ENCODE measurements at regions not wholly inside any gene's neighbourhood (a gene's known extent, or its start where the extent isn't known, plus 50 kb on each side); places are given as distances from the start of the nearest gene placed in this dataset.

DNA sequence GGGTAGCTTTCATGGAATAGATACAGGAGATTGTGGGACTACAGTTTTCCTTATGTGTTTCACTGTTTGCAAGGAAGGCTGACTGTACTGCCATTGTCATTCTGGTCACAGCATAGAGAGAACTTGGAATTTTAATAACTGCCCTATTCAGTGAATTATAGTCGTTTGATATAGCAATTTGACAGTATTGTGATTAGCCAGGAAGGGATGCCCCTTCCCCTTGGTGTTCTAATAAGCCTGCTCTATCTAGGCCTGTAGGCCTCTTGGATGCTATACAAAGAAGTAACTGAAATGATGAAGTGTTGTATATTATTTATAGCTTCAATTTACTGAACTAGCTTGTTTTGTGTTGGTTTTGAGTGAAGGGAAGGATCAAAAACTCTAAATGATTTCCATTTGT lies 528.6 kb upstream of the CDH2 start:
- DNase-seq (ENCODE audit: extremely low spot score) = no peak
- WGBS = 58% methylated on average over 1 of the region's 1 CpG
- Histone ChIP-seq H3K36me3 (ENCODE audit: insufficient read depth) (no peaks in the 10 kb centered on the region), H3K27ac (ENCODE audit: low read depth) (no peak overlapping the region), H3K4me1 (ENCODE audit: insufficient read depth) (no peaks in the 10 kb centered on the region), H3K4me3 (ENCODE audit: low read depth, low read length) (no peak overlapping the region)

DNA sequence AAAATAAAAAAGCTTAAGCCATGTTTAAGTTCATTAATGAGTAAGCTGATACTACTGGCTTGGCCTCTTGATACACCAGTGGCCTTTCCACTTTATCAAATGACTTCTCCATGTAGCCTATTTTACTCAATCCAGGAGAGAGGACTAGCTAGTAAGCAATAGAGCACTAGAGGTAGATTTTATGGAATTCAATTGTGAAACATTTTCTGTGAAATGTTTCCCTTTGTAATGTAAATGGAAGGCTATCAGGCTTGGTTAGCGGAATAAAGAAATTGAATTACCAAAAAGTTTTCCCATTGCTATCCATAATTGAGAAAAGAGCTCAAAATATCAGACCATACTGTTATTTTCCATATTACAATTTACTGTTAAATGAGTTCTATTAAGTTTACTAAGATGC lies 515.4 kb upstream of the CDH2 start:
- Histone ChIP-seq H3K4me3 (ENCODE audit: low read depth, low read length) (no peak overlapping the region), H3K36me3 (ENCODE audit: insufficient read depth) (no peaks in the 10 kb centered on the region), H3K4me1 (ENCODE audit: insufficient read depth) (no peaks in the 10 kb centered on the region), H3K27ac (ENCODE audit: low read depth) (no peak overlapping the region)
- 100% methylated on average over 1 of the region's 1 CpG for WGBS
- no peak for DNase-seq (ENCODE audit: extremely low spot score)

DNA sequence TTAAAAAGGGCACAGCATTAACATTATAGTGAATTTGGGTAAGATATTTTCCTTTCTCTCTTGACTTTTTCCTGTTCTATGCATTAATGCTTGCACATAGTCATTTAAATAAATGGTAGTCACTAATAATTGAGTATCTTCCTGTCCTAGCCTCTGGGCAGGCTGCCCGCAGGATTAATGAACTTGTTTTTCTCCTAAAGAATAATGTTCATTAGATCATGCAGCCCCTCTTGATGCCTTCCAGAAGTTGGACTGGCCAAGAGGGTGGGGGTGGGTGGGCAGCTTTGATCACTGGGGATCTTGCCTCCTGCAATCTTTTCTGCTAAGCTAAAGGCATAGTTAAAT lies 514.5 kb upstream of the CDH2 start:
- no peaks in the 10 kb centered on the region for H3K4me1 ChIP-seq (ENCODE audit: insufficient read depth)

DNA sequence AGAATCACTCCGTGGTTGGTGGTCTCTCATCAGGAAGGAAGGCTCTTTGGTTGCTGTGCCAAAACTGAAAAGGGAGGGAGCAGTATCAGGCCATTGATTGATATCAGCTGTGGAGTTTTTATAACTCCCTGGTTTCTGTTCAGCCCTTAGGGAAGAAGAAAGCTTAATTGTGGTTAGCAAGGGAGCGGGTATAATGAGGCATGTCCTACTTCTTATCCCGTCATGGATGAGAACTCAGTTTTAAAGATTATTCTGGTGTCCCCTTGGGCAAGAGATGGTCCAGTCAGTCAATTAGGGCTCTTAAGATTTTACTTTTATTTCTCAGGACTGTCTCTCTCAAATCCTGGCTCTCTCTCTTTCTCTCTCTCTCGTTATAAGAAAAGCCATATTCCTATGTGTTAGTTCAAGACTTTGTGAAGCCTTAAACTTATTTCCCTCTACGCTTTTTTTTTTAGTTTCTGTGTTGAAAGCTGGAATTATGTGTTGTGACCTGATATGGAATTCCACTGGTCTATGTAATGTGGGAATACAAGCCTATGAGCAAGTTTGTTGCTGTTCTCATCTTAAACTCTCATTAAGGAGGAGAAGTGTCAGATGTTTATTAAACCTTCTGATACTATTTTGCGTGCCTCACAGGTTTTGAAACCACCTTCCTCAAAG lies 514.0 kb upstream of the CDH2 start:
- no peak for DNase-seq (ENCODE audit: extremely low spot score)
- no peak overlapping the region for H3K27ac ChIP-seq (ENCODE audit: low read depth)
- H3K4me3 ChIP-seq (ENCODE audit: low read depth, low read length) = no peak overlapping the region
- WGBS = 75% methylated on average over 6 of the region's 6 CpGs
- H3K4me1 ChIP-seq (ENCODE audit: insufficient read depth) = no peaks in the 10 kb centered on the region
- H3K36me3 ChIP-seq (ENCODE audit: insufficient read depth) = no peaks in the 10 kb centered on the region

More for the DNA sequence above, 514.5 kb upstream of the CDH2 start:
- 84% methylated on average over 1 of the region's 1 CpG for WGBS
- DNase-seq (ENCODE audit: extremely low spot score) = no peak
- no peak overlapping the region for H3K27ac ChIP-seq (ENCODE audit: low read depth)
- no peaks in the 10 kb centered on the region for H3K36me3 ChIP-seq (ENCODE audit: insufficient read depth)
- H3K4me3 ChIP-seq (ENCODE audit: low read depth, low read length) = no peak overlapping the region

DNA sequence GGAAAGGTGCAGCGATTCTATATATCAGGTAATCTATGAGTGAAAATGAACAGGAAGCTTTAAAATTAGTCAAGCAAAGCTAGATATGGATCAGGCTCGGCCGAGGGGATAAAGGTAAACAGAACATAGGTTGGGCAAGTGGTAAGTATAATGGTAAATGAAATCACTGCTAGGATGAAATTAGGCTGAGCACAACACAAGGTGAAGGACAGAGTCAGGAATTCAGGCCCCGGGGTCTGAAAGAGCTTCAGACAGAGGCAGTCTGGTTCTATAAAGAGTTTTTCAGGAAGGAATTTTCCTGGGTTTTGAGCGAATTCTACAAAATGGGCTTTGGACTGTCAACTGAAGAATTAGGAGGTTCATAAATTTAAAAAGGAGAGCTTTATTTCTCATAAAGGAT lies 513.2 kb upstream of the CDH2 start:
- no peak overlapping the region for H3K27ac ChIP-seq (ENCODE audit: low read depth)
- H3K4me1 ChIP-seq (ENCODE audit: insufficient read depth) = no peaks in the 10 kb centered on the region
- no peak overlapping the region for H3K4me3 ChIP-seq (ENCODE audit: low read depth, low read length)
- DNase-seq (ENCODE audit: extremely low spot score) = no peak
- no peaks in the 10 kb centered on the region for H3K36me3 ChIP-seq (ENCODE audit: insufficient read depth)
- 43% methylated on average over 5 of the region's 5 CpGs for WGBS

DNA sequence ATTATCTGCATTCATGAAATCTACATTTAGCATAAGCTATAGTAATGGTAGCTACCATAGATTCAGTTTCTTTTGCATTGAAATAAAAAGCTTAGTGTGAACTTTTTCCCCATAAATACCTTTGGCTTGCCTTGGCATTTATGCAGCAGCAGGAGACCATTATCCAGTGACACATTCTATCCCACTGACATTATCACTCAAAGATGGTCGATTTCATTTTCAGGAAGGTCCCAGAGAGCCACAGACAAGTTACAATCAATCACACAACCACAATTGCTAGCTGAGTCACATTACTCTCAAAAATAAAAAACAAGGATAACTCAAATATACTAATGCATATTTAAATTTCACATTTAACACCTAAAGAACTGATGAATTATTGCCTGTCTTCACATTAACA lies 512.7 kb upstream of the CDH2 start:
- DNase-seq (ENCODE audit: extremely low spot score) = no peak
- Histone ChIP-seq H3K4me3 (ENCODE audit: low read depth, low read length) (no peak overlapping the region), H3K36me3 (ENCODE audit: insufficient read depth) (no peaks in the 10 kb centered on the region), H3K4me1 (ENCODE audit: insufficient read depth) (no peaks in the 10 kb centered on the region), H3K27ac (ENCODE audit: low read depth) (no peak overlapping the region)
- 10% methylated on average over 1 of the region's 1 CpG for WGBS

DNA sequence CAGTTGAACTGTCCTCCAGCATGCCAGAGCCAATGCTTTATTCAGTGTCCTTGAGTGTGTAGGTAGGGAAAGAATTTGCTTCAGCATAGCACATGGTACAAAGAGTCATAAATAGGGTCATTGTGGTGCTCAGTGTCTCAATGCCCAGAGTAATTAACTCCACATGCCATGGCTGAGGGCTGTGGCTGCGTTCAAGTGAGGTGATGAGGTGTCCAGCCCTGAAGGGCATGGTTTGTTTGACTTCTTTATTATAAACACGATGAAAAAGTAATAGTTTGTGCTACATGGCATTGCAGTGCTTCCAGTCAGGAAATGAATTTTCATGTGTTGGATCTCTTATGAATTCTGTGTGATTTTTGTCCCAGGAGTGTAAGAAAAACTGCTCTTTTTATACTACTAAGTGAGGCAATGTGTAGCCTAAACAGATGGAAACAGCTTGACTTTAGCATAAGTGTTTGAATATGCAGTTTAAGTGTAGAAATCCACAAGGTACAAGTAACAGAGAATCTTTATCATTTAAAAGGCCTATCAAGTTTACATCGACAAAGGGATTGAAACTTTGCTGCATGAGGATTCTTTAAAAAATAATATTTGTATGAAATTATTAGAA lies 507.9 kb upstream of the CDH2 start:
- DNase-seq (ENCODE audit: extremely low spot score) = no peak
- Histone ChIP-seq H3K4me1 (ENCODE audit: insufficient read depth) (no peaks in the 10 kb centered on the region), H3K36me3 (ENCODE audit: insufficient read depth) (no peaks in the 10 kb centered on the region), H3K4me3 (ENCODE audit: low read depth, low read length) (no peak overlapping the region), H3K27ac (ENCODE audit: low read depth) (no peak overlapping the region)
- 53% methylated on average over 3 of the region's 3 CpGs for WGBS

DNA sequence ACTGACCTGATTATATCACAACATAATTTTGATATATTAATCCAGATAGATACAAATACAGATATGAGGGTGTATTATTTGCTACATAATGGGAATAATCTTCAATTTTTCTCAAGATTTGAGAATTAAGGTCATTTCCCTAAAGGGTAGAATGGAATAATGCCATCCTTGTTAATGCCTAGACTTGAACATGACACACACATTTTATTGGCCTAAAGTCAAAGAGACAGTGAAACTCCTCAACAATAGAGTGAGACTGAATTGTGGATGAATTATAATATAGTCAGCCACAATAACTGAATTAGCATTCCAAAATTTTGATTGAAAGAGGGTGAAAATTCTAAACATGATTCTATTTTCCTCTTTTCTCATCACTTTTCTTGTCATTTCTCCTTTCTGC lies 506.0 kb upstream of the CDH2 start:
- no peak overlapping the region for H3K4me3 ChIP-seq (ENCODE audit: low read depth, low read length)
- H3K27ac ChIP-seq (ENCODE audit: low read depth) = no peak overlapping the region
- H3K4me1 ChIP-seq (ENCODE audit: insufficient read depth) = no peaks in the 10 kb centered on the region
- no peaks in the 10 kb centered on the region for H3K36me3 ChIP-seq (ENCODE audit: insufficient read depth)
- DNase-seq (ENCODE audit: extremely low spot score) = no peak

DNA sequence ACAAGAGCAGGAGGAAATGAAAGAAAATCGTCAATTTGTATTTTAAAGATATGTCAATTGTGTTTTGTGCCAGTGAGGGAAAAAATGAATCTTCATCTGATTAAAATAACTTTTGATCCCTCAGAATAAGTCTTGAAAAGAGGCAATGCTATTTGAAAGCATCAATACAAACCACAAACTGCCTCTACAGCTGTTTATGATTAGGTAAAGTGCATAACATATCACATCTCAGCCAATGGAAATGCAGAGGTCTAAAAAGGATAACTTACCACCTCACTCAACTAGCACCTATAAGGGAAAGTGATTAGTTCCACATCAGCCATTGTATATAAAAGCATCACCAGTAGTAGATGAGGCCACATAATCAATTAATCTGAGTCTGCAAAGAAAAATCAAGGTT lies 492.2 kb upstream of the CDH2 start:
- H3K27ac ChIP-seq (ENCODE audit: low read depth) = no peak overlapping the region
- H3K36me3 ChIP-seq (ENCODE audit: insufficient read depth) = no peaks in the 10 kb centered on the region
- DNase-seq (ENCODE audit: extremely low spot score) = no peak
- WGBS = 74% methylated on average over 1 of the region's 1 CpG
- H3K4me1 ChIP-seq (ENCODE audit: insufficient read depth) = no peaks in the 10 kb centered on the region
- H3K4me3 ChIP-seq (ENCODE audit: low read depth, low read length) = no peak overlapping the region

DNA sequence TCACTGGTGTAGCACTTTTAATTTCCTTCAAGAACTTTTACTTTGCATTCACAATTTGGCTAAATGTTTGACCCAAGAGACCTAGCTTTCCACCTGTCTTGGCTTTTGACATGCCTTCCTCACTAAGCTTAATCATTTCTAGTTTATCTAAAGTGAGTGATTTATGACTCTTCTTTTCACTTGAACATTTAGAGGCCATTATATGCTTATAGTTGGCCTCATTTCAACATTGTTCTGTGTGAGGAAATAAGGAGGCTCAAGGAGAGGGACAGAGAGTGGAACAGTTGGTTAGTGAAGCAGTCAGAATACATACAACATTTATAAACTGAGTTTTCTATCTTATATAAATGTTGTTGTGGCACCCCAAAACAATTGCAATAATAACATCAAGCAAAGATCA lies 489.3 kb upstream of the CDH2 start:
- H3K36me3 ChIP-seq (ENCODE audit: insufficient read depth) = no peaks in the 10 kb centered on the region
- DNase-seq (ENCODE audit: extremely low spot score) = no peak
- no peaks in the 10 kb centered on the region for H3K4me1 ChIP-seq (ENCODE audit: insufficient read depth)
- H3K27ac ChIP-seq (ENCODE audit: low read depth) = no peak overlapping the region
- H3K4me3 ChIP-seq (ENCODE audit: low read depth, low read length) = no peak overlapping the region

DNA sequence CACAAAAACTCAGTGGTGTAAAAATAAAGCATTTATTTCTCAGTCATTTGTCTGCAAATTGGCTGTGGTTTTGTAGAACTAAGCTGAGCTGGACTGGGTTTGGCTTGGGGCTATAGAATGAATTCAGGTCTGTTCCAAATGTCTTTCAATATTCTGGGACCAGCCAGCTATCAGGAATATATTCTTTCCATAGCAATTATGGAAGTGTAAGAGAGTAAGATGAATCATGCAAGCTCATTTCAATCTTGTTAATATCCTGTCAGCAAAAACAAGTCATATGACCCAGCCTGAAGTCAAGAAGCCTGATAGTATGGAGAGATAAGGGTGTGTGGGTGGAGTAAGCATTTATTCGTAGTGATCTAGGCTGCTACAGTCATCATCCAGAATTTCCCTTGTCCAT lies 481.0 kb upstream of the CDH2 start:
- Histone ChIP-seq H3K4me1 (ENCODE audit: insufficient read depth) (no peaks in the 10 kb centered on the region), H3K36me3 (ENCODE audit: insufficient read depth) (no peaks in the 10 kb centered on the region), H3K27ac (ENCODE audit: low read depth) (no peak overlapping the region), H3K4me3 (ENCODE audit: low read depth, low read length) (no peak overlapping the region)
- DNase-seq (ENCODE audit: extremely low spot score) = no peak
- WGBS = 38% methylated on average over 1 of the region's 1 CpG

DNA sequence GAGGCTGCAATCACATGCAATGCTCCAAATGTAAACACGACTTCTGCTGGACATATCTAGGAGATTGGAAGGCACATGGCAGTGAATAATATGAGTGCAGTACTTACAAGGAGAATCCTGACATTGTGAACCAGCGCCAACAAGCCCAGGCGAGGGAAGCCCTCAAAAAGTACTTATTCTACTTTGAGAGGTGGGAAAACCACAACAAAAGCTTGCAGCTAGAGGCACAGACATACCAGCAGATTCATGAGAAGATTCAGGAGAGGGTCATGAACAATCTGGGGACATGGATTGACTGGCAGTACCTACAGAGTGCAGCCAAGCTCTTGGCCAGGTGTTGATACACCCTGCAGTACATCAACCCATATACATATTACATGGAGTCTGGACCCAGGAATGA lies 475.7 kb upstream of the CDH2 start:
- WGBS = 84% methylated on average over 3 of the region's 3 CpGs
- no peak overlapping the region for H3K27ac ChIP-seq (ENCODE audit: low read depth)
- no peaks in the 10 kb centered on the region for H3K4me1 ChIP-seq (ENCODE audit: insufficient read depth)
- no peak for DNase-seq (ENCODE audit: extremely low spot score)
- H3K4me3 ChIP-seq (ENCODE audit: low read depth, low read length) = no peak overlapping the region
- no peaks in the 10 kb centered on the region for H3K36me3 ChIP-seq (ENCODE audit: insufficient read depth)

DNA sequence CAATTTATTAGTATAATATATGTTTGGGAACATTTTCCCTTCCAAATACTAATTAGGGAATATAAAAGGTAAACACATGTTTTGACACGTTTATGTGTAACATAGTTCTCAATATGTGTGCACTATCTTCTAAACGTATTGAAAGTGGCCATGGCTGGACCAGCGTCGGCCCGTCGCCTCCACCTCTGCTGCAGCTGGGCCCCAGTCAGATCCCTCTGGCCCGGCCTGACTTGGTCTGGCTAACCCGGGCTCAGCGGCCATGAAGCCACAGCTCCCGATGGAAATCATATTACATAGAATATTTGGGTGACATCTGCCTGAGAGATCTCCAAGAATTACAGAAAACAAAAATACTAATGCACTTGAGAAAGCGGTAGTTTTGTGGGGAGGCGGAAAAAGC lies 474.4 kb upstream of the CDH2 start:
- WGBS = 87% methylated on average over 12 of the region's 12 CpGs
- Histone ChIP-seq H3K36me3 (ENCODE audit: insufficient read depth) (no peaks in the 10 kb centered on the region), H3K4me1 (ENCODE audit: insufficient read depth) (no peaks in the 10 kb centered on the region), H3K27ac (ENCODE audit: low read depth) (no peak overlapping the region), H3K4me3 (ENCODE audit: low read depth, low read length) (no peak overlapping the region)
- no peak for DNase-seq (ENCODE audit: extremely low spot score)

DNA sequence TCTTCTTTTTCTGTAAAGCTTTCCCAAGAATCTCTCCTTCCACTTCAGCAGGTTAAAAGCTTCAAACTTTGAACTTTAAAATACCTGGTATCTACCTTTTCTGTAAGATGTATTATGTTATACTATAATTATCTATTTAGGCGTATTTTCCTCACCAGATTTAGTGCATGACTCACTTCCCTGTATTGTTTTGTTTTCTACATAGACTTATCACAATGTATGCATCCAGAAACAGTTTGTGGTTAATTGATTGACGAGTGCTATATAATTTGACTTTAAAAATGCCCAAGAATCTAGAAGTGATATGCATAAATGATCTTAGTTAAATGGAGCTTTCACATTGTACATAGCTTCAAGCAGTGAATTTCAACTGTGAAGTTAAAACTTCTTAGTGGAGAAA lies 473.9 kb upstream of the CDH2 start:
- DNase-seq (ENCODE audit: extremely low spot score) = no peak
- no peak overlapping the region for H3K4me3 ChIP-seq (ENCODE audit: low read depth, low read length)
- WGBS = 61% methylated on average over 2 of the region's 2 CpGs
- H3K27ac ChIP-seq (ENCODE audit: low read depth) = no peak overlapping the region
- no peaks in the 10 kb centered on the region for H3K4me1 ChIP-seq (ENCODE audit: insufficient read depth)
- no peaks in the 10 kb centered on the region for H3K36me3 ChIP-seq (ENCODE audit: insufficient read depth)

DNA sequence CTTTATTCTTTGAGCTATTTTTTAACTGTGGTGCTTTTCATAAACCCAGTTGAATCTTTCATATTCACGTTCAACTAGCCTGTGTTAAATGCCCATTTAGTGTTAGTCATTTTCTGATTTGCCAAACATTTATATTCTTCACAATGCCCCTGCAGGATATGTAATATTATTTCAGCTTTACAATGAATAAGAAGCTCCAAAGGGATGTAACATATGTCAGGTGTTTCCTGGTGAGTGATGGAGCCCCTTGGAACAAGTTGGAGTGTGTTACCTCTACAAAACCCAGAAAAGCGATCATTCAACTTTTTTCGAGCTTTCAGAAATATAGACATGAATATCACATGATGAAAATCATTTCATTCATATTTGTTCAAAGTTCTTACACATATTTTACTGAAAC lies 471.0 kb upstream of the CDH2 start:
- H3K4me3 ChIP-seq (ENCODE audit: low read depth, low read length) = no peak overlapping the region
- 88% methylated on average over 3 of the region's 3 CpGs for WGBS
- DNase-seq (ENCODE audit: extremely low spot score) = no peak
- no peak overlapping the region for H3K27ac ChIP-seq (ENCODE audit: low read depth)
- no peaks in the 10 kb centered on the region for H3K4me1 ChIP-seq (ENCODE audit: insufficient read depth)
- no peaks in the 10 kb centered on the region for H3K36me3 ChIP-seq (ENCODE audit: insufficient read depth)
